Vagina (tissue), 2 donors: ENCODE measurements at regions not wholly inside any gene's neighbourhood (a gene's known extent, or its start where the extent isn't known, plus 50 kb on each side); places are given as distances from the start of the nearest gene placed in this dataset.

ENCODE experiments used
- POLR2AphosphoS5 ChIP-seq, 2 donors: sonication (generic); formaldehyde crosslinking; IDR thresholded peaks; one replicate each; pipeline ENCODE4 v1.9.0; 2017; ENCODE audit warnings: antibody characterized with exemption in 2 of 2, mild to moderate bottlenecking in 2 of 2, low read depth in 1 of 2; ENCODE audit not compliant: insufficient read depth in 1 of 2
- TF ChIP-seq, protein P1 (sequence below), 3 experiments: fragments of 450-650 bp in 2 of 3; fragments of 200-600 bp in 1 of 3; sonication (generic) in 1 of 3; IDR thresholded peaks; one replicate each; pipeline ENCODE4 v1.5.1; 2017 to 2019; ENCODE audit warnings: antibody characterized with exemption in 3 of 3, mild to moderate bottlenecking in 2 of 3, moderate library complexity in 2 of 3

GRCh38 chr18:6590326-6590725, 139.2 kb upstream of the ARHGAP28 start:
- TF ChIP-seq, protein P1, sequence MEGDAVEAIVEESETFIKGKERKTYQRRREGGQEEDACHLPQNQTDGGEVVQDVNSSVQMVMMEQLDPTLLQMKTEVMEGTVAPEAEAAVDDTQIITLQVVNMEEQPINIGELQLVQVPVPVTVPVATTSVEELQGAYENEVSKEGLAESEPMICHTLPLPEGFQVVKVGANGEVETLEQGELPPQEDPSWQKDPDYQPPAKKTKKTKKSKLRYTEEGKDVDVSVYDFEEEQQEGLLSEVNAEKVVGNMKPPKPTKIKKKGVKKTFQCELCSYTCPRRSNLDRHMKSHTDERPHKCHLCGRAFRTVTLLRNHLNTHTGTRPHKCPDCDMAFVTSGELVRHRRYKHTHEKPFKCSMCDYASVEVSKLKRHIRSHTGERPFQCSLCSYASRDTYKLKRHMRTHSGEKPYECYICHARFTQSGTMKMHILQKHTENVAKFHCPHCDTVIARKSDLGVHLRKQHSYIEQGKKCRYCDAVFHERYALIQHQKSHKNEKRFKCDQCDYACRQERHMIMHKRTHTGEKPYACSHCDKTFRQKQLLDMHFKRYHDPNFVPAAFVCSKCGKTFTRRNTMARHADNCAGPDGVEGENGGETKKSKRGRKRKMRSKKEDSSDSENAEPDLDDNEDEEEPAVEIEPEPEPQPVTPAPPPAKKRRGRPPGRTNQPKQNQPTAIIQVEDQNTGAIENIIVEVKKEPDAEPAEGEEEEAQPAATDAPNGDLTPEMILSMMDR (IDR thresholded peaks at IDR 0.05): no peak
- no peak for TF ChIP-seq POLR2AphosphoS5 (IDR thresholded peaks at IDR 0.05; ENCODE audit: insufficient read depth in 1 of 2, low read depth in 1 of 2)
